Hepatocyte (in vitro differentiated cells): ENCODE measurements at regions not wholly inside any gene's neighbourhood (a gene's known extent, or its start where the extent isn't known, plus 50 kb on each side); places are given as distances from the start of the nearest gene placed in this dataset.

Experiments
- DNase-seq: peaks from one replicate; pipeline ENCODE4 v3.0.0-alpha.2; 2016; ENCODE audit warnings: low spot score
- H2AFZ ChIP-seq: fragments of 200-600 bp; sonication (generic); 2 replicates; pipeline ENCODE4 v1.6.0; 2016; ENCODE audit warnings: antibody characterized with exemption, mild to moderate bottlenecking
- H3K27ac ChIP-seq: fragments of 200-600 bp; sonication (generic); 2 replicates; pipeline ENCODE4 v1.5.1; 2016; ENCODE audit warnings: mild to moderate bottlenecking
- H3K27me3 ChIP-seq: fragments of 200-600 bp; sonication (generic); 2 replicates; pipeline ENCODE4 v1.6.1; 2016
- H3K36me3 ChIP-seq: fragments of 200-600 bp; sonication (generic); replicated peaks from 2 replicates; pipeline ENCODE4 v1.5.1; 2016; ENCODE audit warnings: low read depth; ENCODE audit not compliant: insufficient read depth
- H3K4me1 ChIP-seq: fragments of 200-600 bp; sonication (generic); 2 replicates; pipeline ENCODE4 v1.5.1; 2016; ENCODE audit warnings: mild to moderate bottlenecking, moderate library complexity; ENCODE audit not compliant: insufficient read depth
- H3K4me2 ChIP-seq: fragments of 200-600 bp; sonication (generic); 2 replicates; pipeline ENCODE4 v1.6.0; 2016
- H3K4me3 ChIP-seq: fragments of 200-600 bp; sonication (generic); 2 replicates; pipeline ENCODE4 v1.5.1; 2016; ENCODE audit warnings: mild to moderate bottlenecking
- H3K79me2 ChIP-seq: fragments of 200-600 bp; sonication (generic); 2 replicates; pipeline ENCODE4 v1.6.0; 2017; ENCODE audit warnings: mild to moderate bottlenecking
- H3K9me2 ChIP-seq: fragments of 200-600 bp; sonication (generic); replicated peaks from 2 replicates; pipeline ENCODE4 v1.6.0; 2017; ENCODE audit warnings: mild to moderate bottlenecking; ENCODE audit not compliant: insufficient read depth
- H3K9me3 ChIP-seq: fragments of 200-600 bp; sonication (generic); 2 replicates; pipeline ENCODE4 v1.5.1; 2016; ENCODE audit warnings: low read depth, mild to moderate bottlenecking
- H4K20me1 ChIP-seq: fragments of 200-600 bp; sonication (generic); 2 replicates; pipeline ENCODE4 v1.6.0; 2016; ENCODE audit warnings: mild to moderate bottlenecking; ENCODE audit not compliant: insufficient read depth, poor library complexity, severe bottlenecking
- EZH2 ChIP-seq: fragments of 200-600 bp; sonication (generic); IDR thresholded peaks from 2 replicates; pipeline ENCODE4 v1.6.1; 2016; ENCODE audit warnings: antibody characterized with exemption, mild to moderate bottlenecking, borderline replicate concordance
- EZH2phosphoT487 ChIP-seq: fragments of 200-600 bp; sonication (generic); IDR thresholded peaks from one replicate; pipeline ENCODE4 v1.6.1; 2018; ENCODE audit warnings: antibody characterized with exemption, mild to moderate bottlenecking, low read depth, moderate library complexity; ENCODE audit not compliant: unreplicated experiment, severe bottlenecking
- WGBS: methylation state at CpG from one replicate; pipeline ENCODE4 v1.1.6; 2016; ENCODE audit warnings: low lambda C conversion rate; ENCODE audit errors: missing lambda C conversion rate; 5-methylcytosine and 5-hydroxymethylcytosine counted together
- TF ChIP-seq, protein P1 (sequence below): fragments of 200-600 bp; sonication (generic); IDR thresholded peaks from 2 replicates; pipeline ENCODE4 v1.5.1; 2016; ENCODE audit warnings: antibody characterized with exemption, mild to moderate bottlenecking; ENCODE audit not compliant: poor library complexity

DNA sequence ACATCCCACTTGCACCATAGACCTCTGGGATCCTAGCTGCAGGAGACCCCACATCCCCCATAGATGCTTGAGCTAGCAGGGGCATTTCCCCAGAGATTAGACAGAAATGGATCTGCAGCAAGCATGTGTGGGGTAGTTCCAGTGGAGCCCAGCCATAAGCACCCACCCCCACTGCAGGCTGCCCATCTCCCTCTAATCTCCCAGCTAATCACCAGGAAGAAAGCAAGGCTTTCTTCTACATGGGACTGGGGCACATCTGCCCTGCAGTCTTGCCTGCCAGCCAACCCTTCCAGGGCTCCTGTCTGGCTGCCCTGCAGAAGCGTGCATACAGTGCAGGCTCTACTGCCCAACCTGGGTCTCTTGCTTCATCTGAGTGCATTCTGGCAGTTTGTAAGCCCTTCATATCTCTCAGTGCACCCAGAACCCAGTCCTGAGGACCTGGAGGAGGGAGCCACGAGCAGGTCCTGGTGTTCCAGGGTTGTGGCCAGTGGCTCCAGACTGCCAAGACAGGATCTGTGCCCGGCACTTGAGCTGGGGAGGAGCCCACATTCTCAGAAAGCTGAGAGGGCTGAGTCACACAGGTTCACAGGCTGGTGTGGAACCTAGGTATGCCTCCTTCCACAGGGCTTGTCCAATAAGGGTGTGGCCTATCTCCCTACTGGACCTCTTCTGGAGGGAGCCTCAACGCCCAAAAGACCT is 49.9 kb upstream of the IGSF11 start:
- DNase-seq = peak; percentile 6
- no peaks in the 10 kb centered on the region for H3K9me2 ChIP-seq
- no peaks in the 10 kb centered on the region for H3K27me3 ChIP-seq
- H3K4me2 ChIP-seq = no peak overlapping the region
- H3K4me1 ChIP-seq = no peaks in the 10 kb centered on the region
- no peaks in the 10 kb centered on the region for H3K79me2 ChIP-seq
- WGBS = 78% methylated on average over 4 of the region's 4 CpGs
- no peaks in the 10 kb centered on the region for H3K36me3 ChIP-seq
- no peaks in the 10 kb centered on the region for H3K9me3 ChIP-seq
- no peak overlapping the region for H3K4me3 ChIP-seq
- TF ChIP-seq, protein P1, sequence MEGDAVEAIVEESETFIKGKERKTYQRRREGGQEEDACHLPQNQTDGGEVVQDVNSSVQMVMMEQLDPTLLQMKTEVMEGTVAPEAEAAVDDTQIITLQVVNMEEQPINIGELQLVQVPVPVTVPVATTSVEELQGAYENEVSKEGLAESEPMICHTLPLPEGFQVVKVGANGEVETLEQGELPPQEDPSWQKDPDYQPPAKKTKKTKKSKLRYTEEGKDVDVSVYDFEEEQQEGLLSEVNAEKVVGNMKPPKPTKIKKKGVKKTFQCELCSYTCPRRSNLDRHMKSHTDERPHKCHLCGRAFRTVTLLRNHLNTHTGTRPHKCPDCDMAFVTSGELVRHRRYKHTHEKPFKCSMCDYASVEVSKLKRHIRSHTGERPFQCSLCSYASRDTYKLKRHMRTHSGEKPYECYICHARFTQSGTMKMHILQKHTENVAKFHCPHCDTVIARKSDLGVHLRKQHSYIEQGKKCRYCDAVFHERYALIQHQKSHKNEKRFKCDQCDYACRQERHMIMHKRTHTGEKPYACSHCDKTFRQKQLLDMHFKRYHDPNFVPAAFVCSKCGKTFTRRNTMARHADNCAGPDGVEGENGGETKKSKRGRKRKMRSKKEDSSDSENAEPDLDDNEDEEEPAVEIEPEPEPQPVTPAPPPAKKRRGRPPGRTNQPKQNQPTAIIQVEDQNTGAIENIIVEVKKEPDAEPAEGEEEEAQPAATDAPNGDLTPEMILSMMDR = no peak
- no peak for TF ChIP-seq EZH2phosphoT487
- TF ChIP-seq EZH2 = no peak
- H4K20me1 ChIP-seq = no peaks in the 10 kb centered on the region
- no peak overlapping the region for H3K27ac ChIP-seq
- H2AFZ ChIP-seq = no peak overlapping the region
